H4 (cell line): ENCODE measurements at regions not wholly inside any gene's neighbourhood (a gene's known extent, or its start where the extent isn't known, plus 50 kb on each side); places are given as distances from the start of the nearest gene placed in this dataset.
A peak's percentile ranks its signal among the peaks of the same experiment; 100 is the strongest.
"Not testable (repeated sequence)": the region's sequence is repeated elsewhere in the genome, so short reads cannot be mapped to it uniquely, and the experiment has no call there.

ENCODE experiments used
- DNase-seq: peaks from one replicate; pipeline ENCODE4 v3.0.0-alpha.2; 2015; ENCODE audit warnings: low spot score

- no peak for DNase-seq
These were observed 99.4 kb upstream of the PTPN3 start for GRCh38 chr9:109597496-109597895.

GRCh38 chr9:109599131-109599530 lies 101.0 kb upstream of the PTPN3 start:
- DNase-seq = no peak

GRCh38 chr9:109599711-109600110 lies 101.6 kb upstream of the PTPN3 start:
- peak; percentile 7 for DNase-seq

- DNase-seq = peak; percentile 97
These were observed 102.0 kb upstream of the PTPN3 start for GRCh38 chr9:109600142-109600541.

- DNase-seq = no peak
These were observed 103.1 kb upstream of the PTPN3 start for GRCh38 chr9:109601181-109601580.

GRCh38 chr9:109602987-109603386 lies 104.9 kb upstream of the PTPN3 start:
- DNase-seq = no peak

GRCh38 chr9:109604131-109604530 lies 106.0 kb upstream of the PTPN3 start:
- no peak for DNase-seq

GRCh38 chr9:109604781-109605180 lies 106.7 kb upstream of the PTPN3 start:
- DNase-seq = no peak

- no peak for DNase-seq
These were observed 111.0 kb upstream of the PTPN3 start for GRCh38 chr9:109609060-109609459.

GRCh38 chr9:109616571-109617120 lies 118.5 kb upstream of the PTPN3 start:
- no peak for DNase-seq

- no peak for DNase-seq
These were observed 121.2 kb upstream of the PTPN3 start for GRCh38 chr9:109619310-109619709.

- DNase-seq = no peak
These were observed 126.0 kb upstream of the PTPN3 start for GRCh38 chr9:109624143-109624542.

- DNase-seq = no peak
These were observed 126.8 kb upstream of the PTPN3 start for GRCh38 chr9:109624896-109625295.

GRCh38 chr9:109627042-109627441 lies 128.9 kb upstream of the PTPN3 start:
- DNase-seq = no peak

- no peak for DNase-seq
These were observed 131.5 kb upstream of the PTPN3 start for GRCh38 chr9:109629615-109630014.

- DNase-seq = no peak
These were observed 134.7 kb upstream of the PTPN3 start for GRCh38 chr9:109632817-109633216.

- peak; percentile 78 for DNase-seq
These were observed 140.1 kb upstream of the PALM2AKAP2 start for GRCh38 chr9:109639674-109640579.

GRCh38 chr9:109640580-109641371 lies 139.2 kb upstream of the PALM2AKAP2 start:
- peak; percentile 27 for DNase-seq

- DNase-seq = no peak
These were observed 138.7 kb upstream of the PALM2AKAP2 start for GRCh38 chr9:109641372-109641659.

GRCh38 chr9:109652112-109652511 lies 127.9 kb upstream of the PALM2AKAP2 start:
- DNase-seq = no peak

- peak; percentile 48 for DNase-seq
These were observed 127.0 kb upstream of the PALM2AKAP2 start for GRCh38 chr9:109652971-109653370.

GRCh38 chr9:109653470-109653869 lies 126.5 kb upstream of the PALM2AKAP2 start:
- DNase-seq = no peak

GRCh38 chr9:109663978-109664377 lies 116.0 kb upstream of the PALM2AKAP2 start:
- DNase-seq = not testable (repeated sequence)
